ENCODE measurements at regions not wholly inside any gene's neighbourhood (a gene's known extent, or its start where the extent isn't known, plus 50 kb on each side); places are given as distances from the start of the nearest gene placed in this dataset.

DNA sequence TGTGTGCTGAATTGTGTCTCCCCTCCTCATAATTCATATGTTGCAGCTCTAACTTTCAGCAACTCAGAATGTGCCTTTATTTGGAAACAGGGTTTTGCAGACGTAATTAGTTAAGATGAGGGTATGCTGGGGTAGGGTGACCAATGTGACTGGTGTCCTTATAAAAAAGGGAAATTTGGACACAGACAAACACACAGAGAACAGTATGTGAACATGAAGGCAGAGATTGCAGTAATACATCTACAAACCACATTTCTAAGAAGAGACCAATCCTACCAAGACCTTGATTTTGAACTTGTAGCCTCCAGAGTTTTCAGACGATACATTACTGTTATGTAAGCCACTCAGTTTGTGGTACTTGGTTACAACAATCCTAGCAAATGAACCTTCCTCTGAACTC lies 817.8 kb downstream of the TUSC7 start:
- TF ChIP-seq, protein P1, sequence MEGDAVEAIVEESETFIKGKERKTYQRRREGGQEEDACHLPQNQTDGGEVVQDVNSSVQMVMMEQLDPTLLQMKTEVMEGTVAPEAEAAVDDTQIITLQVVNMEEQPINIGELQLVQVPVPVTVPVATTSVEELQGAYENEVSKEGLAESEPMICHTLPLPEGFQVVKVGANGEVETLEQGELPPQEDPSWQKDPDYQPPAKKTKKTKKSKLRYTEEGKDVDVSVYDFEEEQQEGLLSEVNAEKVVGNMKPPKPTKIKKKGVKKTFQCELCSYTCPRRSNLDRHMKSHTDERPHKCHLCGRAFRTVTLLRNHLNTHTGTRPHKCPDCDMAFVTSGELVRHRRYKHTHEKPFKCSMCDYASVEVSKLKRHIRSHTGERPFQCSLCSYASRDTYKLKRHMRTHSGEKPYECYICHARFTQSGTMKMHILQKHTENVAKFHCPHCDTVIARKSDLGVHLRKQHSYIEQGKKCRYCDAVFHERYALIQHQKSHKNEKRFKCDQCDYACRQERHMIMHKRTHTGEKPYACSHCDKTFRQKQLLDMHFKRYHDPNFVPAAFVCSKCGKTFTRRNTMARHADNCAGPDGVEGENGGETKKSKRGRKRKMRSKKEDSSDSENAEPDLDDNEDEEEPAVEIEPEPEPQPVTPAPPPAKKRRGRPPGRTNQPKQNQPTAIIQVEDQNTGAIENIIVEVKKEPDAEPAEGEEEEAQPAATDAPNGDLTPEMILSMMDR (IDR thresholded peaks at IDR 0.05): no peak
- H3K4me3 ChIP-seq: no peak overlapping the region
- ATAC-seq: no peak
- H3K9me3 ChIP-seq: no peaks in the 10 kb centered on the region
- no peaks in the 10 kb centered on the region for H3K4me1 ChIP-seq
- H3K36me3 ChIP-seq: no peaks in the 10 kb centered on the region
- intact Hi-C loops (cut with DNase I): loop anchor here in 1 of 2 donors (10.0 kb wide), 1 partner anchor 513 kb away; no protein-coding TSS in a partner anchor
- H3K27me3 ChIP-seq: no peaks in the 10 kb centered on the region
- no peak for DNase-seq
- no peak overlapping the region for H3K27ac ChIP-seq

DNA sequence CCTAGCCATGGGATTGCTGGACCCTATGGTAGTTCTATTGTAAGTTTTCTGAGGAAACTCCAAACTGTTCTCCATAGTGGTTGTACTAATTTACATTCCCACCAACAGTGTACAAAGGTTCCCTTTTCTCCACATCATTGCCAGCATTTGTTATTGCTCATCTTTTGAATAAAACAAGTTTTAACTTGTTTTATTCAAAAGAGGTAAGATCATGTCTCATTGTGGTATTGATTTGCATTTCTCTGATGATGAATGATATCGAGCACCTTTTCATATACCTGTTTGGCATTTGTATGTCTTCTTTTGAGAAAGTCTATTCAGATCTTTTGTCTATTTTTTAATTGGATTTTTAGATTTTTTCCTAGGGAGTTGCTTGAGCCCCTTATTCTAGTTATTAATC lies 819.1 kb downstream of the TUSC7 start:
- Histone ChIP-seq H3K4me3 (no peak overlapping the region), H3K36me3 (no peaks in the 10 kb centered on the region), H3K4me1 (no peaks in the 10 kb centered on the region), H3K27me3 (no peaks in the 10 kb centered on the region), H3K9me3 (no peaks in the 10 kb centered on the region), H3K27ac (no peak overlapping the region)
- TF ChIP-seq, protein P1 (IDR thresholded peaks at IDR 0.05): no peak
- ATAC-seq (no peak), DNase-seq (no peak)
- intact Hi-C loops (cut with DNase I): loop anchor here in 1 of 2 donors (10.0 kb wide), 1 partner anchor 514 kb away; no protein-coding TSS in a partner anchor

GRCh38 chr3:117531078-117531767 lies 821.6 kb downstream of the TUSC7 start:
- no peak overlapping the region for H3K4me3 ChIP-seq
- ATAC-seq: no peak

DNA sequence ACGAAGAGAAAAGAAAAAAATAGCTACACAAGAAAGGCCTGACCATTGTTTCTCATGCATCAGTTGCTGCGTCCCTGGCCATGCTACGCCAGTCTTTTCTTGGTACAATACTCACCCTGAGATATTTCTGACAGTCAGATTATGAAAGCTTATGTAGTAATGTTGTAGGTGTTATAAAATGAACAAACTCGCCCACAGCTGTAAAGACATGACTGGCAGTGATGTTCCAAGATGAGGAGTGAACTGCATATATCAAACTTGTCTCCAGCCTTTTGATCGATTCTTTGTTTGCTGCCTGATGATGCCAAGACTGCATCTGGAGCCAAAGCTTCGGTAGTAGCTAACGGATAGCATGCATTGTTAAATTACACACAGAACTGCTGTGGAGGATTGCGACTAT lies 822.7 kb downstream of the TUSC7 start:
- Histone ChIP-seq H3K9me3 (peaks cover 0 to 7% of the 10 kb centered on the region in 2 donors), H3K4me3 (no peak overlapping the region), H3K36me3 (no peaks in the 10 kb centered on the region), H3K27ac (no peak overlapping the region), H3K27me3 (no peaks in the 10 kb centered on the region), H3K4me1 (no peaks in the 10 kb centered on the region)
- intact Hi-C loops (cut with DNase I): no loop called here
- ATAC-seq (no peak), DNase-seq (no peak)
- TF ChIP-seq, protein P1 (IDR thresholded peaks at IDR 0.05): no peak

More at GRCh38 chr3:117531078-117531767, 821.6 kb downstream of the TUSC7 start:
- Histone ChIP-seq H3K36me3 (no peaks in the 10 kb centered on the region), H3K27me3 (no peaks in the 10 kb centered on the region), H3K4me1 (no peaks in the 10 kb centered on the region), H3K9me3 (peaks cover 0 to 1% of the 10 kb centered on the region in 2 donors), H3K27ac (no peak overlapping the region)
- intact Hi-C loops (cut with DNase I): no loop called here
- no peak for DNase-seq
- TF ChIP-seq, protein P1 (IDR thresholded peaks at IDR 0.05): no peak

GRCh38 chr3:117534138-117534537 lies 824.6 kb downstream of the TUSC7 start:
- intact Hi-C loops (cut with DNase I): no loop called here
- Histone ChIP-seq H3K36me3 (no peaks in the 10 kb centered on the region), H3K4me3 (no peak overlapping the region), H3K27ac (no peak overlapping the region), H3K27me3 (no peaks in the 10 kb centered on the region), H3K4me1 (no peaks in the 10 kb centered on the region), H3K9me3 (peaks cover 0 to 7% of the 10 kb centered on the region in 2 donors)
- TF ChIP-seq, protein P1 (IDR thresholded peaks at IDR 0.05): no peak
- ATAC-seq (no peak), DNase-seq (no peak)
